H54 (cell line): ENCODE measurements at regions not wholly inside any gene's neighbourhood (a gene's known extent, or its start where the extent isn't known, plus 50 kb on each side); places are given as distances from the start of the nearest gene placed in this dataset.

Experiments
- DNase-seq: peaks from one replicate; pipeline ENCODE4 v3.0.0; 2011; ENCODE audit warnings: low spot score, mixed read lengths; ENCODE audit not compliant: insufficient read length
- FAIRE-seq: peaks from 3 replicates; lab custom pipeline; 2011; peaks lifted over from hg19 to GRCh38; lab: Jason Lieb, UNC
- POLR2A ChIP-seq: IDR thresholded peaks from 2 replicates; pipeline ENCODE4 v1.6.1; 2011; ENCODE audit warnings: low read depth, mild to moderate bottlenecking, low read length

- DNase-seq (no peak), FAIRE-seq (no peak)
- no peak for TF ChIP-seq POLR2A
These were observed 75.8 kb upstream of the CDH12 start for GRCh38 chr5:22928821-22929482.

GRCh38 chr5:22926574-22926973, 73.4 kb upstream of the CDH12 start:
- no peak for DNase-seq
- FAIRE-seq = no peak
- TF ChIP-seq POLR2A = no peak

GRCh38 chr5:22918511-22918910, 65.4 kb upstream of the CDH12 start:
- no peak for TF ChIP-seq POLR2A
- FAIRE-seq (no peak), DNase-seq (no peak)

- DNase-seq = no peak
- no peak for TF ChIP-seq POLR2A
- FAIRE-seq = no peak
These were observed 63.2 kb upstream of the CDH12 start for GRCh38 chr5:22916393-22916792.

- no peak for TF ChIP-seq POLR2A
- FAIRE-seq (no peak), DNase-seq (no peak)
These were observed 57.9 kb upstream of the CDH12 start for GRCh38 chr5:22911019-22911418.

GRCh38 chr5:22910523-22910922, 57.4 kb upstream of the CDH12 start:
- no peak for TF ChIP-seq POLR2A
- DNase-seq = no peak
- FAIRE-seq = no peak

- TF ChIP-seq POLR2A = no peak
- FAIRE-seq (no peak), DNase-seq (no peak)
These were observed 55.4 kb upstream of the CDH12 start for GRCh38 chr5:22908586-22908985.

GRCh38 chr5:22908129-22908528, 55.0 kb upstream of the CDH12 start:
- FAIRE-seq (no peak), DNase-seq (no peak)
- no peak for TF ChIP-seq POLR2A
